K562 (cell line): ENCODE measurements at regions not wholly inside any gene's neighbourhood (a gene's known extent, or its start where the extent isn't known, plus 50 kb on each side); places are given as distances from the start of the nearest gene placed in this dataset.

Experiments
- ATAC-seq: fragments of 200-7000 bp; cut with Tn5 transposase; 3 replicates; pipeline ENCODE4 v1.9.1; 2020; ENCODE audit warnings: moderate library complexity
- BruUV-seq: library from RNA; stranded (reverse); fragments of 400-500 nt; replicated peaks from 2 replicates; lab custom pipeline; 2021; lab: Mats Ljungman, UMichigan
- CTCF ChIA-PET: fragments of 300-600 bp; formaldehyde crosslinking; extraction: SDS; loops from one replicate; lab custom pipeline; 2021; ENCODE audit warnings: low intra/inter-chr PET ratio; lab: Yijun Ruan, JAX
- POLR2A ChIA-PET: fragments of 300-600, 350-650 bp; sonication (Branson Sonifier 250); formaldehyde crosslinking; extraction: SDS; loops from one replicate; lab custom pipeline; 2021; ENCODE audit warnings: antibody characterized with exemption, inconsistent platforms; lab: Yijun Ruan, JAX
- DNase-seq, 4 experiments: peaks; one replicate each; pipeline versions ENCODE4 v3.0.0 to v3.0.0-alpha.2; 2011 to 2018; ENCODE audit warnings: low spot score in 3 of 4, mixed read lengths in 3 of 4; ENCODE audit errors: extremely low read depth in 1 of 4
- FAIRE-seq: peaks from 2 replicates; lab custom pipeline; 2011; peaks lifted over from hg19 to GRCh38; lab: Jason Lieb, UNC
- H2AFZ ChIP-seq: 2 replicates; pipeline ENCODE4 v1.6.0; 2011; ENCODE audit warnings: low read depth, low read length, control low read depth, inconsistent platforms
- H3K27ac ChIP-seq: fragments of 200-600 bp; 3 replicates; pipeline ENCODE4 v1.8.0; 2011; ENCODE audit warnings: low read depth, mild to moderate bottlenecking, control low read depth, inconsistent platforms, low read length, moderate library complexity, mixed read lengths; ENCODE audit errors: extremely low read depth
- H3K27me3 ChIP-seq, 2 experiments: fragments of 300-600 bp in 1 of 2; 2 replicates in 1 of 2; 3 replicates in 1 of 2; pipeline versions ENCODE4 v1.6.0 to v1.8.0; 2011; ENCODE audit warnings: inconsistent platforms in 2 of 2, low read length in 2 of 2, mild to moderate bottlenecking in 1 of 2, mixed read lengths in 1 of 2, moderate library complexity in 1 of 2; ENCODE audit not compliant: control insufficient read depth in 2 of 2, insufficient read depth in 2 of 2
- H3K36me3 ChIP-seq: fragments of 300-600 bp; 3 replicates; pipeline ENCODE4 v1.8.0; 2011; ENCODE audit warnings: mild to moderate bottlenecking, low read length, inconsistent platforms; ENCODE audit not compliant: control insufficient read depth, insufficient read depth
- H3K4me1 ChIP-seq, 2 experiments: fragments of 200-600 bp in 1 of 2; replicated peaks in 1 of 2; 2 replicates in 1 of 2; 3 replicates in 1 of 2; pipeline versions ENCODE4 v1.5.1 to v1.8.0; 2011; ENCODE audit warnings: inconsistent platforms in 2 of 2, low read length in 2 of 2, mild to moderate bottlenecking in 1 of 2, mixed read lengths in 1 of 2, moderate library complexity in 1 of 2; ENCODE audit not compliant: control insufficient read depth in 2 of 2, insufficient read depth in 2 of 2
- H3K4me2 ChIP-seq: 2 replicates; pipeline ENCODE4 v1.6.1; 2011; ENCODE audit warnings: low read length, control low read depth, inconsistent platforms, mixed read lengths; ENCODE audit not compliant: insufficient read depth
- H3K4me3 ChIP-seq: fragments of 200-600 bp; sonication (generic), shearing (Covaris generic); 2 replicates; pipeline ENCODE4 v1.5.1; 2016; ENCODE audit warnings: control low read depth, inconsistent platforms
- H3K79me2 ChIP-seq: fragments of 200-600 bp; 3 replicates; pipeline ENCODE4 v1.8.0; 2011; ENCODE audit warnings: low read length, inconsistent platforms; ENCODE audit not compliant: control insufficient read depth, insufficient read depth
- H3K9ac ChIP-seq, 2 experiments: 2 replicates each; pipeline versions ENCODE4 v1.6.0 to v1.6.1; 2011; ENCODE audit warnings: low read depth in 2 of 2, low read length in 2 of 2, control low read depth in 1 of 2, inconsistent platforms in 1 of 2, mild to moderate bottlenecking in 1 of 2, mixed read lengths in 1 of 2; ENCODE audit not compliant: insufficient read depth in 1 of 2
- H3K9me1 ChIP-seq: one replicate; pipeline ENCODE4 v1.6.0; 2011; ENCODE audit warnings: inconsistent platforms, mild to moderate bottlenecking, low read length, moderate library complexity; ENCODE audit not compliant: control insufficient read depth, insufficient read depth
- H3K9me3 ChIP-seq: replicated peaks from 2 replicates; pipeline ENCODE4 v1.5.1; 2011; ENCODE audit warnings: low read depth, low read length, inconsistent platforms; ENCODE audit not compliant: control insufficient read depth, insufficient read depth
- H4K20me1 ChIP-seq: replicated peaks from 2 replicates; pipeline ENCODE4 v1.6.1; 2011; ENCODE audit warnings: low read length, inconsistent platforms, mixed read lengths; ENCODE audit not compliant: control insufficient read depth, insufficient read depth
- DACH1 ChIP-seq: fragments of 450-650 bp; IDR thresholded peaks from 2 replicates; pipeline ENCODE4 v1.6.1; 2018; ENCODE audit not compliant: partially characterized antibody
- E2F5 ChIP-seq: sonication (generic); formaldehyde crosslinking; IDR thresholded peaks from 2 replicates; pipeline ENCODE4 v1.8.0; 2022; ENCODE audit warnings: mild to moderate bottlenecking, missing genetic modification reagents
- ELF1 ChIP-seq: fragments of 200-800 bp; sonication (Bioruptor generic); IDR thresholded peaks from 2 replicates; pipeline ENCODE4 v1.6.1; 2016; ENCODE audit warnings: missing genetic modification characterization, missing compliant biosample characterization
- EP300 ChIP-seq: IDR thresholded peaks from 2 replicates; pipeline ENCODE4 v1.6.1; 2012; ENCODE audit warnings: low read length, improper control_type of control experiment
- RBM39 ChIP-seq: fragments of 200-400 bp; formaldehyde crosslinking; optimal IDR thresholded peaks from 2 replicates; pipeline ENCODE3; 2018; ENCODE audit warnings: low read depth, low read length
- TEAD1 ChIP-seq, 2 experiments: fragments of 450-650 bp in 1 of 2; sonication (generic) in 1 of 2; formaldehyde crosslinking; IDR thresholded peaks; 2 replicates each; pipeline versions ENCODE4 v1.4.0 to v1.8.0; 2020 to 2022; ENCODE audit warnings: mild to moderate bottlenecking in 2 of 2, missing genetic modification reagents in 1 of 2
- ZFP1 ChIP-seq: fragments of 450-650 bp; formaldehyde crosslinking; IDR thresholded peaks from 2 replicates; pipeline ENCODE4 v1.4.0; 2020; ENCODE audit warnings: mild to moderate bottlenecking, mixed read lengths
- WGBS: fragments of 100-300 bp; shearing (Covaris generic); methylation state at CpG from one replicate; pipeline ENCODE4 v1.1.6; 2016; ENCODE audit warnings: low coverage, mixed read lengths; ENCODE audit not compliant: insufficient coverage; ENCODE audit errors: missing lambda C conversion rate; 5-methylcytosine and 5-hydroxymethylcytosine counted together
- in situ Hi-C: fragments of 300-500 bp; cut with MboI; formaldehyde crosslinking; loops from 4 replicates; pipeline ENCODE4 v1.15.0; 2018; ENCODE audit warnings: inconsistent platforms, mixed read lengths
- intact Hi-C: fragments of 100-400 bp; cut with micrococcal nuclease; formaldehyde crosslinking; loops from 2 replicates; pipeline ENCODE4 v1.14.2; 2022
- TF ChIP-seq, protein P1 (sequence below): sonication (generic); formaldehyde crosslinking; IDR thresholded peaks from 2 replicates; pipeline ENCODE4 v1.8.1; 2022; ENCODE audit warnings: missing genetic modification reagents
- TF ChIP-seq, protein P2 (sequence below): fragments of 450-650 bp; formaldehyde crosslinking; IDR thresholded peaks from 2 replicates; pipeline ENCODE4 v1.4.0; 2022; ENCODE audit warnings: missing genetic modification characterization
- TF ChIP-seq, protein P3 (sequence below), 2 experiments: fragments of 450-650 bp; formaldehyde crosslinking in 1 of 2; IDR thresholded peaks; 2 replicates each; pipeline versions ENCODE4 v1.4.0 to v1.6.1; 2014 to 2020; ENCODE audit warnings: mild to moderate bottlenecking in 2 of 2, borderline replicate concordance in 1 of 2, low read depth in 1 of 2

DNA sequence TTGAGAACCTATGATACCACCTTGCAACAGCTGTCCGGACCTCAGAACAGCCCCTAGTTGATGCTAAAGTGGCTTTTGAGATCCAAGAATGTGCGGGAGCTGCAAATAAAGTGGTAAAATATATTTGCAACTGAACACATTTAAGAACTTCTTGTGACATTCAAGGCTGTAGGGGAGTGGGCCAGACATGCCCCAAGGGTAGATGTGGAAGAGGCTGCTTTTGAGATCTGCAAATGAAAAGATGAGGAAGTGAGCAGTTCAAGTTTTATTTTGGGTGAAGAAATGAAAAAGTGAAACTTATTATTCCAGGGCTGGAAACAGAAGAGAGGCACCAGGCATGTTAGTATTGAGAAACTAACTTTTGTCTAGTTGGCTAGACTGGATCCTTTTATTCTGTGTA is 359.5 kb upstream of the PLXNA2 start:
- no peaks in the 10 kb centered on the region for H3K36me3 ChIP-seq
- no TSS peak for BruUV-seq
- CTCF ChIA-PET, result interaction anchor here (0.5 kb wide), 1 partner anchor 68 kb away, joined by 3 read pairs; no protein-coding TSS in a partner anchor
- no peak overlapping the region for H3K4me3 ChIP-seq
- ATAC-seq (no peak), DNase-seq (no peak), FAIRE-seq (no peak)
- POLR2A ChIA-PET, result interaction anchor here (0.6 kb wide), 1 partner anchor 10 kb away, joined by 3 read pairs; no protein-coding TSS in a partner anchor
- intact Hi-C loops, result no loop called here
- no peak overlapping the region for H3K4me2 ChIP-seq
- no peaks in the 10 kb centered on the region for H3K79me2 ChIP-seq
- WGBS, result 0% methylated on average over 2 of the region's 2 CpGs
- no peak overlapping the region for H3K9ac ChIP-seq
- H3K9me3 ChIP-seq, result no peaks in the 10 kb centered on the region
- H3K4me1 ChIP-seq, result no peaks in the 10 kb centered on the region
- H3K27ac ChIP-seq, result no peak overlapping the region
- no peaks in the 10 kb centered on the region for H4K20me1 ChIP-seq
- H3K27me3 ChIP-seq, result no peaks in the 10 kb centered on the region
- in situ Hi-C loops, result no loop called here
- no peaks in the 10 kb centered on the region for H3K9me1 ChIP-seq
- H2AFZ ChIP-seq, result no peak overlapping the region
- TF ChIP-seq ELF1 (tag) (no peak), EP300 (no peak), RBM39 (no peak), ZFP1 (CRISPR knock-in tag) (no peak), DACH1 (no peak), TEAD1 (CRISPR knock-in tag; IDR thresholded peaks at IDR 0.05) (no peak), E2F5 (no peak)
- TF ChIP-seq, protein P1, sequence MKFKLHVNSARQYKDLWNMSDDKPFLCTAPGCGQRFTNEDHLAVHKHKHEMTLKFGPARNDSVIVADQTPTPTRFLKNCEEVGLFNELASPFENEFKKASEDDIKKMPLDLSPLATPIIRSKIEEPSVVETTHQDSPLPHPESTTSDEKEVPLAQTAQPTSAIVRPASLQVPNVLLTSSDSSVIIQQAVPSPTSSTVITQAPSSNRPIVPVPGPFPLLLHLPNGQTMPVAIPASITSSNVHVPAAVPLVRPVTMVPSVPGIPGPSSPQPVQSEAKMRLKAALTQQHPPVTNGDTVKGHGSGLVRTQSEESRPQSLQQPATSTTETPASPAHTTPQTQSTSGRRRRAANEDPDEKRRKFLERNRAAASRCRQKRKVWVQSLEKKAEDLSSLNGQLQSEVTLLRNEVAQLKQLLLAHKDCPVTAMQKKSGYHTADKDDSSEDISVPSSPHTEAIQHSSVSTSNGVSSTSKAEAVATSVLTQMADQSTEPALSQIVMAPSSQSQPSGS (CRISPR knock-in tag), result no peak
- TF ChIP-seq, protein P2, sequence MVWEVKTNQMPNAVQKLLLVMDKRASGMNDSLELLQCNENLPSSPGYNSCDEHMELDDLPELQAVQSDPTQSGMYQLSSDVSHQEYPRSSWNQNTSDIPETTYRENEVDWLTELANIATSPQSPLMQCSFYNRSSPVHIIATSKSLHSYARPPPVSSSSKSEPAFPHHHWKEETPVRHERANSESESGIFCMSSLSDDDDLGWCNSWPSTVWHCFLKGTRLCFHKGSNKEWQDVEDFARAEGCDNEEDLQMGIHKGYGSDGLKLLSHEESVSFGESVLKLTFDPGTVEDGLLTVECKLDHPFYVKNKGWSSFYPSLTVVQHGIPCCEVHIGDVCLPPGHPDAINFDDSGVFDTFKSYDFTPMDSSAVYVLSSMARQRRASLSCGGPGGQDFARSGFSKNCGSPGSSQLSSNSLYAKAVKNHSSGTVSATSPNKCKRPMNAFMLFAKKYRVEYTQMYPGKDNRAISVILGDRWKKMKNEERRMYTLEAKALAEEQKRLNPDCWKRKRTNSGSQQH, result no peak
- TF ChIP-seq, protein P3, sequence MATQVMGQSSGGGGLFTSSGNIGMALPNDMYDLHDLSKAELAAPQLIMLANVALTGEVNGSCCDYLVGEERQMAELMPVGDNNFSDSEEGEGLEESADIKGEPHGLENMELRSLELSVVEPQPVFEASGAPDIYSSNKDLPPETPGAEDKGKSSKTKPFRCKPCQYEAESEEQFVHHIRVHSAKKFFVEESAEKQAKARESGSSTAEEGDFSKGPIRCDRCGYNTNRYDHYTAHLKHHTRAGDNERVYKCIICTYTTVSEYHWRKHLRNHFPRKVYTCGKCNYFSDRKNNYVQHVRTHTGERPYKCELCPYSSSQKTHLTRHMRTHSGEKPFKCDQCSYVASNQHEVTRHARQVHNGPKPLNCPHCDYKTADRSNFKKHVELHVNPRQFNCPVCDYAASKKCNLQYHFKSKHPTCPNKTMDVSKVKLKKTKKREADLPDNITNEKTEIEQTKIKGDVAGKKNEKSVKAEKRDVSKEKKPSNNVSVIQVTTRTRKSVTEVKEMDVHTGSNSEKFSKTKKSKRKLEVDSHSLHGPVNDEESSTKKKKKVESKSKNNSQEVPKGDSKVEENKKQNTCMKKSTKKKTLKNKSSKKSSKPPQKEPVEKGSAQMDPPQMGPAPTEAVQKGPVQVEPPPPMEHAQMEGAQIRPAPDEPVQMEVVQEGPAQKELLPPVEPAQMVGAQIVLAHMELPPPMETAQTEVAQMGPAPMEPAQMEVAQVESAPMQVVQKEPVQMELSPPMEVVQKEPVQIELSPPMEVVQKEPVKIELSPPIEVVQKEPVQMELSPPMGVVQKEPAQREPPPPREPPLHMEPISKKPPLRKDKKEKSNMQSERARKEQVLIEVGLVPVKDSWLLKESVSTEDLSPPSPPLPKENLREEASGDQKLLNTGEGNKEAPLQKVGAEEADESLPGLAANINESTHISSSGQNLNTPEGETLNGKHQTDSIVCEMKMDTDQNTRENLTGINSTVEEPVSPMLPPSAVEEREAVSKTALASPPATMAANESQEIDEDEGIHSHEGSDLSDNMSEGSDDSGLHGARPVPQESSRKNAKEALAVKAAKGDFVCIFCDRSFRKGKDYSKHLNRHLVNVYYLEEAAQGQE (IDR thresholded peaks at IDR 0.05; ENCODE audit: borderline replicate concordance), result no peak
- TF ChIP-seq, protein P3 (CRISPR knock-in tag; IDR thresholded peaks at IDR 0.05; ENCODE audit: low read depth), result no peak
